ENCODE measurements at regions not wholly inside any gene's neighbourhood (a gene's known extent, or its start where the extent isn't known, plus 50 kb on each side); places are given as distances from the start of the nearest gene placed in this dataset.

- TF ChIP-seq GATA2 (IDR thresholded peaks at IDR 0.05; ENCODE audit: low read depth, low read length) (no peak), GATA3 (IDR thresholded peaks at IDR 0.05; ENCODE audit: low read depth, low read length) (no peak)
These were observed 508.0 kb downstream of the BCL11A start for GRCh38 chr2:60045456-60045855.
